GM23248 (cell line): ENCODE measurements at regions not wholly inside any gene's neighbourhood (a gene's known extent, or its start where the extent isn't known, plus 50 kb on each side); places are given as distances from the start of the nearest gene placed in this dataset.

Source experiments
- DNase-seq: peaks from one replicate; pipeline ENCODE4 v3.0.0-alpha.2; 2015
- H2AFZ ChIP-seq: fragments of 200-600 bp; sonication (generic); 2 replicates; pipeline ENCODE4 v1.6.1; 2016; ENCODE audit warnings: antibody characterized with exemption
- H3F3A ChIP-seq: fragments of 200-600 bp; sonication (generic); 2 replicates; pipeline ENCODE4 v1.6.1; 2016; ENCODE audit warnings: mild to moderate bottlenecking, antibody characterized with exemption, mixed run types; ENCODE audit not compliant: insufficient read depth
- H3K27ac ChIP-seq: fragments of 200-600 bp; sonication (generic); 2 replicates; pipeline ENCODE4 v1.5.1; 2016; ENCODE audit warnings: mild to moderate bottlenecking
- H3K27me3 ChIP-seq: fragments of 200-600 bp; sonication (generic); replicated peaks from 2 replicates; pipeline ENCODE4 v1.6.1; 2016; ENCODE audit warnings: mild to moderate bottlenecking; ENCODE audit not compliant: insufficient read depth
- H3K36me3 ChIP-seq: fragments of 200-600 bp; sonication (generic); 2 replicates; pipeline ENCODE4 v1.6.1; 2016; ENCODE audit warnings: low read depth, mild to moderate bottlenecking
- H3K4me1 ChIP-seq: fragments of 200-600 bp; sonication (generic); 2 replicates; pipeline ENCODE4 v1.6.1; 2016; ENCODE audit warnings: mild to moderate bottlenecking; ENCODE audit not compliant: insufficient read depth
- H3K4me2 ChIP-seq: fragments of 200-600 bp; sonication (generic); one replicate; pipeline ENCODE4 v1.6.1; 2016; ENCODE audit warnings: mild to moderate bottlenecking; ENCODE audit not compliant: unreplicated experiment
- H3K4me3 ChIP-seq: fragments of 200-600 bp; sonication (generic); 2 replicates; pipeline ENCODE4 v1.5.1; 2016; ENCODE audit warnings: mild to moderate bottlenecking
- H3K79me2 ChIP-seq: fragments of 200-600 bp; sonication (generic); 2 replicates; pipeline ENCODE4 v1.6.1; 2016; ENCODE audit warnings: mild to moderate bottlenecking; ENCODE audit not compliant: insufficient read depth
- H3K9ac ChIP-seq: fragments of 200-600 bp; sonication (generic); 2 replicates; pipeline ENCODE4 v1.6.1; 2016; ENCODE audit warnings: mild to moderate bottlenecking
- H3K9me2 ChIP-seq: fragments of 200-600 bp; sonication (generic); 2 replicates; pipeline ENCODE4 v1.6.1; 2016; ENCODE audit warnings: mixed run types, mild to moderate bottlenecking, moderate library complexity; ENCODE audit not compliant: insufficient read depth
- H3K9me3 ChIP-seq: fragments of 200-600 bp; sonication (generic); one replicate; pipeline ENCODE4 v1.6.1; 2017; ENCODE audit warnings: low read depth
- H4K20me1 ChIP-seq: fragments of 200-600 bp; sonication (generic); 2 replicates; pipeline ENCODE4 v1.6.0; 2016; ENCODE audit not compliant: insufficient read depth
- EZH2 ChIP-seq: fragments of 200-600 bp; sonication (generic); IDR thresholded peaks from 2 replicates; pipeline ENCODE4 v1.6.1; 2018; ENCODE audit warnings: antibody characterized with exemption, mild to moderate bottlenecking; ENCODE audit not compliant: insufficient read depth, poor library complexity, severe bottlenecking
- EZH2phosphoT487 ChIP-seq: fragments of 200-600 bp; sonication (generic); IDR thresholded peaks from 2 replicates; pipeline ENCODE4 v1.6.1; 2018; ENCODE audit warnings: antibody characterized with exemption, moderate library complexity, mild to moderate bottlenecking, low read depth; ENCODE audit not compliant: insufficient read depth
- WGBS, 2 experiments: methylation state at CpG; one replicate each; pipeline ENCODE4 v1.1.6; 2015 to 2017; ENCODE audit warnings: low lambda C conversion rate in 2 of 2, low coverage in 1 of 2; ENCODE audit errors: missing lambda C conversion rate in 2 of 2; 5-methylcytosine and 5-hydroxymethylcytosine counted together
- in situ Hi-C: fragments of 300-500 bp; cut with MboI; formaldehyde crosslinking; loops from 2 replicates; pipeline ENCODE4 v1.15.0; 2020

DNA sequence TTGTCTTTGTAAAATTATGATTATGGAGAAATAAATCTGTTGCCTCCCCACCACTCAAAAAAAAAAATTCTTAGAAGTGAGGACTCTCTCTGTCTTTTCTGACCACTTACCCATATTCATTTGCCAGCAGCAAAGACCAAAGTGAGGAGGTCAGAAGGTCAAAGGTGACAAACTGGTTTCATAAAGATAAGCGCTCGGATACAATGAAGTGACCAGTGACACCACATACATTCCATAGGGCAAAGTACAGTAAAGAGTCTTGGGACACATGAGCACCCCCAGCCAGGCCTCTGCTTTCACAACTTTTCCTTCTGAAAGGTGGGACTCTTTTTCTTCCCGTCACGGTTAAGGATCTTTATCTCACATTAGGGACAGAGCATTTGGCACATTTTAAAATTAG lies 75.9 kb upstream of the TCF4 start:
- no peak overlapping the region for H3K4me3 ChIP-seq
- no peaks in the 10 kb centered on the region for H3K4me1 ChIP-seq
- H4K20me1 ChIP-seq: no peaks in the 10 kb centered on the region
- no peaks in the 10 kb centered on the region; the same call in 1 of the 2 replicates for H3K27me3 ChIP-seq
- H3K27ac ChIP-seq: no peak overlapping the region
- in situ Hi-C loops: no loop called here
- H3F3A ChIP-seq: no peaks in the 10 kb centered on the region
- TF ChIP-seq EZH2 (no peak), EZH2phosphoT487 (no peak)
- H3K9me2 ChIP-seq: no peaks in the 10 kb centered on the region
- H3K9me3 ChIP-seq: no peaks in the 10 kb centered on the region
- H3K79me2 ChIP-seq: no peaks in the 10 kb centered on the region
- H2AFZ ChIP-seq: no peak overlapping the region
- H3K4me2 ChIP-seq: no peak overlapping the region
- no peak overlapping the region for H3K9ac ChIP-seq
- 97 to 100% methylated on average over 4 of the region's 4 CpGs for WGBS, 2 experiments
- no peaks in the 10 kb centered on the region for H3K36me3 ChIP-seq
- no peak for DNase-seq

DNA sequence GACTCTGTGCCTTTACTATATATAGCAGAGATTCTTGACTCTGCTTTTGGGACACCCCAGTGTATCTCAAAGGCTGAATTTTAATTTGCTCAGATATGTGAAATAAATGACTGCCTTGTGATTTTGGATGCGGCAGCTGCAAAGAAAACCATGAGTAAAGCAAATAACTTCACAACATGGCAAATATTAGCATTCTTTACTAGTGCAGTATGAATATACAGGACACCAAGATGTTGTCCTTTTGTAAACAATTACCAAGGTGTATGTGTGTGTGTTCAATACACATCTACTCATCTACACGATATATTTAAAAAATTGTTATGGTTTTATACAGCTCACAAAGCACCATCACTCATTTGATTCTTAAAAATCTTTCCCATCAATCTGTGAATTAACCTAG lies 70.6 kb upstream of the TCF4 start:
- H3K4me2 ChIP-seq: no peak overlapping the region
- H3K4me3 ChIP-seq: no peak overlapping the region
- no peak overlapping the region for H3K9ac ChIP-seq
- in situ Hi-C loops: no loop called here
- no peaks in the 10 kb centered on the region for H3K79me2 ChIP-seq
- no peaks in the 10 kb centered on the region for H3F3A ChIP-seq
- TF ChIP-seq EZH2 (no peak), EZH2phosphoT487 (no peak)
- 90 to 100% methylated on average over 2 of the region's 2 CpGs for WGBS, 2 experiments
- H3K36me3 ChIP-seq: no peaks in the 10 kb centered on the region
- H2AFZ ChIP-seq: no peak overlapping the region
- no peaks in the 10 kb centered on the region for H4K20me1 ChIP-seq
- DNase-seq: no peak
- H3K27me3 ChIP-seq: no peaks in the 10 kb centered on the region; the same call in 1 of the 2 replicates
- H3K9me2 ChIP-seq: no peaks in the 10 kb centered on the region
- no peaks in the 10 kb centered on the region for H3K4me1 ChIP-seq
- H3K27ac ChIP-seq: no peak overlapping the region
- no peaks in the 10 kb centered on the region for H3K9me3 ChIP-seq

DNA sequence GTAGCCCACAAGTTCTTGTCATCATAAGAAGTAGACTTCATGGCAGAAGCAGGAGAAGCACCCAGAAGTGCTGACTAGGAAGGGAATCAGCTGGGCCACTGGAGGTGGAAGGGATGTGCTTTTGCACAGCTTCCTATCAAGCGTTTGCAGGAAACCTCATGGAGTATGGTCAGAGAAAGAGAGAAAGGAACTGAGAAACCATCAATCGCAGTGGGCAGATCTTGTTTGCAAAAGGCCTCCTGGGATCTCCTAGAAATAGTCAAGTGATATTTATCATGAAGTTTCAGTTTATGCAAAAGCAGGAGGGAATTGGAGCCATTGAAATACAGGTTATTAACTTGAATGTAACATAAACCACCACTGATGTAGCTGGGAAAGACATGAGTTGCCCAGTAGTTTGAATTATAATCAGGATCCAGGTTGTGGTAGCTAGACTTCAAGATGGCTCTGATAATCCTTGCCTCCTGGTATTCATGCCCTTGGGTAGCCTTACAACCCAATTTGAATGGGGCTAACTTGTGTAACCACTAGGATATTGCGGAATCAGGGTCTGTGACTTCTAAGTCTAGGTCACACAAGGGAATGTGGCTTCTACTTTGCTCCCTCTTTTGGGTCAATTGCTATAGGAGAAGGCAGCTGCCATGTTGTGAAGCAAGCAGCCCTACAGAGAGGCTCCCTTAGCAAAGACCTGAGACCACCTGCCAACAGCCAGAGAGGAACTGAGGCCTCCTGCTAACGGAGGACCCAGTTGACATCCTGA lies 69.8 kb upstream of the TCF4 start:
- Histone ChIP-seq H3K79me2 (no peaks in the 10 kb centered on the region), H3K36me3 (no peaks in the 10 kb centered on the region), H3K9me2 (no peaks in the 10 kb centered on the region), H3K4me2 (no peak overlapping the region), H4K20me1 (no peaks in the 10 kb centered on the region), H3F3A (no peaks in the 10 kb centered on the region), H2AFZ (no peak overlapping the region), H3K27ac (no peak overlapping the region), H3K9me3 (no peaks in the 10 kb centered on the region), H3K4me1 (no peaks in the 10 kb centered on the region), H3K4me3 (no peak overlapping the region), H3K27me3 (no peaks in the 10 kb centered on the region; the same call in 1 of the 2 replicates), H3K9ac (no peak overlapping the region)
- no peak for DNase-seq
- in situ Hi-C loops: no loop called here
- TF ChIP-seq EZH2: no peak
- no peak for TF ChIP-seq EZH2phosphoT487
- WGBS, 2 experiments: 85 to 92% methylated on average over 4 of the region's 4 CpGs

DNA sequence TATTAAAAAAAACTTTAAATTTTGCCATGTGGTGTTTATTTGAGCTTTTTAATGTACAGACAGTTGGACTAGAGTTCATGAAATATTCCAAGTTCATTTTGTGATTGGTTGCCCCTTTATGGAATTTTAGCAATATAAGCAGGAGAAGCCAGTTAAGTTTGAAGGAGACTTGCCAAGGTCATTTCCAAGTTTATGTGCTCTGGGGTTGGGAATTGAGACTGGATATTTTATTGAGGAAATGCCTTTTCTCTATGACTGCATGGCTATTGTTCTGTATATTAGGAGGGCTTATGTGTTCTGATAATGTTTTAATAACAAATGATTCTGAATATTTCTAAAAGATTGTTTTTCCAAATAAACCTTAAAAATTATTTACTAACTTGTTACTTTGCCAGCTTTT lies 67.0 kb upstream of the TCF4 start:
- TF ChIP-seq EZH2 (no peak), EZH2phosphoT487 (no peak)
- Histone ChIP-seq H3K4me1 (peaks cover 9% of the 10 kb centered on the region; the same call in 1 of the 2 replicates), H3F3A (no peaks in the 10 kb centered on the region; the same call in 1 of the 2 replicates), H4K20me1 (no peaks in the 10 kb centered on the region), H3K36me3 (no peaks in the 10 kb centered on the region), H3K79me2 (no peaks in the 10 kb centered on the region), H3K9me3 (no peaks in the 10 kb centered on the region), H3K9ac (no peak overlapping the region), H3K4me2 (no peak overlapping the region), H3K27ac (no peak overlapping the region), H2AFZ (no peak overlapping the region), H3K4me3 (no peak overlapping the region), H3K9me2 (no peaks in the 10 kb centered on the region), H3K27me3 (no peaks in the 10 kb centered on the region)
- in situ Hi-C loops: no loop called here
- DNase-seq: no peak
